K562 (cell line): ENCODE measurements at regions not wholly inside any gene's neighbourhood (a gene's known extent, or its start where the extent isn't known, plus 50 kb on each side); places are given as distances from the start of the nearest gene placed in this dataset.

Experiments used
- FIP1L1 ChIP-seq: fragments of 200-400 bp; formaldehyde crosslinking; IDR thresholded peaks from 2 replicates; pipeline ENCODE4 v1.6.1; 2018; ENCODE audit warnings: mild to moderate bottlenecking, low read depth, low read length; ENCODE audit not compliant: poor library complexity, severe bottlenecking
- NR1H2 ChIP-seq: sonication (generic); formaldehyde crosslinking; IDR thresholded peaks from 2 replicates; pipeline ENCODE4 v1.4.0; 2020; ENCODE audit warnings: mild to moderate bottlenecking, missing genetic modification reagents
- POLR2AphosphoS2 ChIP-seq: IDR thresholded peaks from 2 replicates; pipeline ENCODE4 v1.6.1; 2012; ENCODE audit warnings: low read length, improper control_type of control experiment
- SIX5 ChIP-seq, 2 experiments: IDR thresholded peaks; 2 replicates each; pipeline ENCODE4 v1.6.1; 2011; ENCODE audit warnings: low read length in 2 of 2, borderline replicate concordance in 1 of 2, low read depth in 1 of 2, mild to moderate bottlenecking in 1 of 2, moderate library complexity in 1 of 2; ENCODE audit not compliant: insufficient read depth in 1 of 2
- ZNF561 ChIP-seq: fragments of 450-650 bp; formaldehyde crosslinking; conservative IDR thresholded peaks from 2 replicates; pipeline ENCODE4 v1.4.0; 2020; ENCODE audit warnings: mild to moderate bottlenecking, moderate library complexity
- TF ChIP-seq, protein P1 (sequence below), 3 experiments: IDR thresholded peaks in 2 of 3; conservative IDR thresholded peaks in 1 of 3; 2 replicates each; pipeline ENCODE4 v1.5.1; 2011 to 2012; ENCODE audit warnings: low read length in 3 of 3, mild to moderate bottlenecking in 3 of 3, control low read depth in 2 of 3, improper control_type of control experiment in 1 of 3, inconsistent platforms in 1 of 3, low read depth in 1 of 3, mixed read lengths in 1 of 3, moderate library complexity in 1 of 3; ENCODE audit not compliant: insufficient read depth in 2 of 3

- no peak for TF ChIP-seq SIX5 (IDR thresholded peaks at IDR 0.05; ENCODE audit: borderline replicate concordance in 1 of 2, insufficient read depth in 1 of 2, low read depth in 1 of 2, low read length in 2 of 2)
- no peak for TF ChIP-seq ZNF561 (CRISPR knock-in tag)
- TF ChIP-seq NR1H2 (CRISPR knock-in tag): no peak
- TF ChIP-seq, protein P1, sequence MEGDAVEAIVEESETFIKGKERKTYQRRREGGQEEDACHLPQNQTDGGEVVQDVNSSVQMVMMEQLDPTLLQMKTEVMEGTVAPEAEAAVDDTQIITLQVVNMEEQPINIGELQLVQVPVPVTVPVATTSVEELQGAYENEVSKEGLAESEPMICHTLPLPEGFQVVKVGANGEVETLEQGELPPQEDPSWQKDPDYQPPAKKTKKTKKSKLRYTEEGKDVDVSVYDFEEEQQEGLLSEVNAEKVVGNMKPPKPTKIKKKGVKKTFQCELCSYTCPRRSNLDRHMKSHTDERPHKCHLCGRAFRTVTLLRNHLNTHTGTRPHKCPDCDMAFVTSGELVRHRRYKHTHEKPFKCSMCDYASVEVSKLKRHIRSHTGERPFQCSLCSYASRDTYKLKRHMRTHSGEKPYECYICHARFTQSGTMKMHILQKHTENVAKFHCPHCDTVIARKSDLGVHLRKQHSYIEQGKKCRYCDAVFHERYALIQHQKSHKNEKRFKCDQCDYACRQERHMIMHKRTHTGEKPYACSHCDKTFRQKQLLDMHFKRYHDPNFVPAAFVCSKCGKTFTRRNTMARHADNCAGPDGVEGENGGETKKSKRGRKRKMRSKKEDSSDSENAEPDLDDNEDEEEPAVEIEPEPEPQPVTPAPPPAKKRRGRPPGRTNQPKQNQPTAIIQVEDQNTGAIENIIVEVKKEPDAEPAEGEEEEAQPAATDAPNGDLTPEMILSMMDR (IDR thresholded peaks at IDR 0.05 in 2 of 3, conservative IDR thresholded peaks at IDR 0.05 in 1 of 3; ENCODE audit: insufficient read depth in 2 of 3, low read depth in 1 of 3, low read length in 3 of 3): no peak
- TF ChIP-seq POLR2AphosphoS2: no peak
- no peak for TF ChIP-seq FIP1L1
Observed at GRCh38 chr5:125251703-125252102, 505.3 kb upstream of the ZNF608 start.
